ENCODE measurements at regions not wholly inside any gene's neighbourhood (a gene's known extent, or its start where the extent isn't known, plus 50 kb on each side); places are given as distances from the start of the nearest gene placed in this dataset.

- no peak for TF ChIP-seq CTCF (IDR thresholded peaks at IDR 0.05)
These were observed 642.1 kb downstream of the KCTD16 start for GRCh38 chr5:144812763-144813162.

- TF ChIP-seq CTCF (IDR thresholded peaks at IDR 0.05): no peak
These were observed 629.5 kb downstream of the KCTD16 start for GRCh38 chr5:144800169-144800568.

- no peak for TF ChIP-seq CTCF (IDR thresholded peaks at IDR 0.05)
These were observed 627.9 kb downstream of the KCTD16 start for GRCh38 chr5:144798595-144798994.

GRCh38 chr5:144794922-144795321 is 624.2 kb downstream of the KCTD16 start:
- TF ChIP-seq CTCF (IDR thresholded peaks at IDR 0.05): no peak

GRCh38 chr5:144788556-144788955 is 617.9 kb downstream of the KCTD16 start:
- TF ChIP-seq CTCF (IDR thresholded peaks at IDR 0.05): no peak

- no peak for TF ChIP-seq CTCF (IDR thresholded peaks at IDR 0.05)
These were observed 617.4 kb downstream of the KCTD16 start for GRCh38 chr5:144788046-144788445.

- no peak for TF ChIP-seq CTCF (IDR thresholded peaks at IDR 0.05)
These were observed 608.7 kb downstream of the KCTD16 start for GRCh38 chr5:144779368-144779767.

GRCh38 chr5:144778561-144778960 is 607.9 kb downstream of the KCTD16 start:
- TF ChIP-seq CTCF (IDR thresholded peaks at IDR 0.05): no peak

Measured in LNCAP (cell line).